Epithelial cell of esophagus (primary cell): ENCODE measurements at regions not wholly inside any gene's neighbourhood (a gene's known extent, or its start where the extent isn't known, plus 50 kb on each side); places are given as distances from the start of the nearest gene placed in this dataset.

Experiments used
- DNase-seq: peaks from one replicate; pipeline ENCODE4 v3.0.0; 2010; ENCODE audit warnings: low read depth
- H3K4me3 ChIP-seq: 2 replicates; pipeline ENCODE4 v1.5.1; 2011; ENCODE audit warnings: mild to moderate bottlenecking, low read length, control low read depth
- CTCF ChIP-seq: IDR thresholded peaks from 2 replicates; pipeline ENCODE4 v1.5.1; 2011; ENCODE audit warnings: low read depth, mild to moderate bottlenecking, low read length, control low read depth, inconsistent platforms; ENCODE audit not compliant: insufficient read depth; ENCODE audit errors: missing control alignments

- H3K4me3 ChIP-seq = no peak overlapping the region
- no peak for TF ChIP-seq CTCF
- no peak for DNase-seq
Measured at GRCh38 chr6:122118945-122119506, 280.4 kb upstream of the HSF2 start.

GRCh38 chr6:122122202-122122601, 277.2 kb upstream of the HSF2 start:
- no peak overlapping the region for H3K4me3 ChIP-seq
- DNase-seq = no peak
- TF ChIP-seq CTCF = no peak

- DNase-seq = no peak
- no peak for TF ChIP-seq CTCF
- H3K4me3 ChIP-seq = no peak overlapping the region
Measured at GRCh38 chr6:122122686-122123085, 276.8 kb upstream of the HSF2 start.

- DNase-seq = no peak
- TF ChIP-seq CTCF = no peak
- no peak overlapping the region for H3K4me3 ChIP-seq
Measured at GRCh38 chr6:122124908-122125307, 274.5 kb upstream of the HSF2 start.

- no peak for DNase-seq
- TF ChIP-seq CTCF = no peak
- H3K4me3 ChIP-seq = no peak overlapping the region
Measured at GRCh38 chr6:122126894-122127293, 272.6 kb upstream of the HSF2 start.

- no peak for DNase-seq
- H3K4me3 ChIP-seq = no peak overlapping the region
- no peak for TF ChIP-seq CTCF
Measured at GRCh38 chr6:122128445-122128844, 271.0 kb upstream of the HSF2 start.

- no peak for DNase-seq
- no peak for TF ChIP-seq CTCF
- no peak overlapping the region for H3K4me3 ChIP-seq
Measured at GRCh38 chr6:122129313-122130025, 270.0 kb upstream of the HSF2 start.
